SK-N-SH treated with all-trans-retinoic acid at 6 μM for 48 hours (cell line): ENCODE measurements at regions not wholly inside any gene's neighbourhood (a gene's known extent, or its start where the extent isn't known, plus 50 kb on each side); places are given as distances from the start of the nearest gene placed in this dataset.

Experiments
- ATAC-seq: fragments of 200-7000 bp; cut with Tn5 transposase; 3 replicates; pipeline ENCODE4 v1.9.1; 2020; ENCODE audit warnings: mild to moderate bottlenecking, moderate library complexity
- BACH2 ChIP-seq: fragments of 250-450 bp; sonication (Bioruptor Pico); IDR thresholded peaks from 2 replicates; pipeline ENCODE4 v1.9.0; 2021; ENCODE audit warnings: mild to moderate bottlenecking, borderline replicate concordance
- CREB5 ChIP-seq: fragments of 250-450 bp; sonication (Bioruptor Pico); IDR thresholded peaks from 2 replicates; pipeline ENCODE4 v1.5.1; 2020; ENCODE audit warnings: low read depth, mild to moderate bottlenecking, moderate library complexity
- CSDC2 ChIP-seq: fragments of 250-450 bp; sonication (Bioruptor Pico); IDR thresholded peaks from 2 replicates; pipeline ENCODE4 v1.5.0; 2020; ENCODE audit warnings: mild to moderate bottlenecking, moderate library complexity
- CSRNP3 ChIP-seq: fragments of 250-450 bp; sonication (Bioruptor Pico); IDR thresholded peaks from 2 replicates; pipeline ENCODE4 v1.5.1; 2021; ENCODE audit warnings: mild to moderate bottlenecking, moderate library complexity
- ESRRG ChIP-seq: fragments of 250-450 bp; sonication (Bioruptor Pico); IDR thresholded peaks from 2 replicates; pipeline ENCODE4 v1.6.1; 2021; ENCODE audit warnings: mild to moderate bottlenecking
- GLIS3 ChIP-seq: fragments of 250-450 bp; sonication (Bioruptor Pico); IDR thresholded peaks from 2 replicates; pipeline ENCODE4 v1.5.0; 2020; ENCODE audit warnings: mild to moderate bottlenecking, moderate library complexity
- ISL1 ChIP-seq: fragments of 250-450 bp; sonication (Bioruptor Pico); IDR thresholded peaks from 2 replicates; pipeline ENCODE4 v2.1.2; 2022; ENCODE audit warnings: mild to moderate bottlenecking, moderate library complexity
- POU6F1 ChIP-seq: fragments of 250-450 bp; sonication (Bioruptor Pico); IDR thresholded peaks from 2 replicates; pipeline ENCODE4 v1.8.0; 2021; ENCODE audit warnings: low read depth, mild to moderate bottlenecking, moderate library complexity, borderline replicate concordance
- PPARA ChIP-seq: fragments of 250-450 bp; sonication (Bioruptor Pico); IDR thresholded peaks from 2 replicates; pipeline ENCODE4 v1.5.0; 2020; ENCODE audit warnings: mild to moderate bottlenecking, borderline replicate concordance
- SNAI2 ChIP-seq: fragments of 250-450 bp; sonication (Bioruptor Pico); IDR thresholded peaks from 2 replicates; pipeline ENCODE4 v1.5.0; 2020; ENCODE audit warnings: mild to moderate bottlenecking, moderate library complexity
- TCF4 ChIP-seq: fragments of 250-450 bp; sonication (Bioruptor Pico); IDR thresholded peaks from 2 replicates; pipeline ENCODE4 v1.8.0; 2021; ENCODE audit warnings: mild to moderate bottlenecking, moderate library complexity, borderline replicate concordance
- TOX ChIP-seq: fragments of 250-450 bp; sonication (Bioruptor Pico); IDR thresholded peaks from 2 replicates; pipeline ENCODE4 v1.8.0; 2021; ENCODE audit warnings: mild to moderate bottlenecking, moderate library complexity, borderline replicate concordance
- TSHZ2 ChIP-seq: fragments of 250-450 bp; sonication (Bioruptor Pico); IDR thresholded peaks from 2 replicates; pipeline ENCODE4 v1.5.0; 2020; ENCODE audit warnings: mild to moderate bottlenecking, moderate library complexity
- ZC3H10 ChIP-seq: fragments of 250-450 bp; sonication (Bioruptor Pico); IDR thresholded peaks from 2 replicates; pipeline ENCODE4 v1.5.1; 2021; ENCODE audit warnings: mild to moderate bottlenecking, moderate library complexity
- ZFP3 ChIP-seq: fragments of 250-450 bp; sonication (Bioruptor Pico); IDR thresholded peaks from 2 replicates; pipeline ENCODE4 v1.5.0; 2020; ENCODE audit warnings: mild to moderate bottlenecking, moderate library complexity
- ZFP30 ChIP-seq: fragments of 450-650 bp; formaldehyde crosslinking; IDR thresholded peaks from 2 replicates; pipeline ENCODE4 v1.5.0; 2022; ENCODE audit warnings: mild to moderate bottlenecking, moderate library complexity
- ZNF565 ChIP-seq: fragments of 450-650 bp; formaldehyde crosslinking; conservative IDR thresholded peaks from 2 replicates; pipeline ENCODE4 v1.5.0; 2020; ENCODE audit warnings: low read depth, mild to moderate bottlenecking, moderate library complexity
- ZNF70 ChIP-seq: fragments of 450-650 bp; formaldehyde crosslinking; IDR thresholded peaks from 2 replicates; pipeline ENCODE4 v1.5.0; 2020; ENCODE audit warnings: mild to moderate bottlenecking, moderate library complexity
- ZNF8 ChIP-seq: fragments of 450-650 bp; formaldehyde crosslinking; IDR thresholded peaks from 2 replicates; pipeline ENCODE4 v1.5.0; 2020; ENCODE audit warnings: mild to moderate bottlenecking, moderate library complexity
- TF ChIP-seq, protein P1 (sequence below): fragments of 250-450 bp; sonication (Bioruptor Pico); IDR thresholded peaks from 2 replicates; pipeline ENCODE4 v1.8.0; 2020; ENCODE audit warnings: mild to moderate bottlenecking, moderate library complexity, borderline replicate concordance

DNA sequence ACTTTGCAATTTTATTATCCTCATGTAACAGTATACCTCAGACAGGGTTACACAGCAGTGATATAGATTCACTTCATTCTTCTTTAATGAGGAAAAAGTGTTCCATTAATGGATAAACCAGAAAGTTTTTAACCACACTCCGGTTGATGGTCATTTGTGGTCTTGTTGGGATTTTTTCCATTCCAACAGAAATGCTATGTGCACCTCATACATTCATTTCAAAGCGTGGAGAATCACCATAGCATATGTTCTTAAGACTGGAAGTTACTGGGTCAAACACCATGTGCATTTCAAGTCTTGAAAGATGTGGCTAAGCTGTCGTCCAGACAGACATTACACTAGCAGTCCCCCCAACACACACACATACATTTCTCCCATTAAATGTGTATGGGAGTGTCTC is 245.8 kb upstream of the CDH5 start:
- TF ChIP-seq BACH2 (CRISPR knock-in tag) = no peak
- no peak for TF ChIP-seq GLIS3 (CRISPR knock-in tag)
- no peak for ATAC-seq

DNA sequence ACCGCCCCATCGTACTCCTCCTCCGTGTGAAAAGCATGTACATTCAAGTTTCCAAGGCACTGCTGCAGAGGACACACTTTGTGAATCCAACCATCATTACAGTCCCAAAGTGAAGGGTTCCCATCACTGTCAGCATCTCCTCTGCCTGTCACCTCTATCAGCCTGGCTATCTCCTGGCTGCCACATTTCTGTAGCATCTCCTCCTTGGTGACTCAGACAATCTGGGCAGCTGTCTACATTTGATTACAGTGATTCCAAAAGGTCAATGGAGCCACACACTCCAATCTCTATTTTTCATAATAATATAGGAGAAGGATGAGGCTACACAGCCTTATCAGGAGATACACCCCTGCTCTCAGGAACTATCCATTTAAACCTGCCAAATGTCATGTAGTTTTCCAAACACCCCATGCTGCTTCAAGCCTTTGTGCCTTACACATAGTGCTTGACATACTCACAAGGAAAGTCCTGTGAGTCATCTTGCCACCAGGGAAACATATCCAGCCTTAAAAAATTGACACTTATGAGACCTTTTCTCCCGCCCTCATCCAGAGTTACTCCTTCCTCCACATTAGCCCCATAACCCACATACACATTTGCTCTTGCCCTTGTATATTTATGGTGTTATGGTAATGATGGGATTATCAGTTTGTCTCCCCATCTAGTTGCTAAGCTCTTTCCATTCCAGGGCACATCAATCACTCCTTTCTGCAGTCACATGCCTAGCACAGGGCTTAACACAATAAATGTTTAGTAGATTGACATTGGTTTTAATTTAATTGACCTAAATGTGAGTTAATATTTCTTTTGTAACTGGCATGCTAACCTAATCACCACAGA is 250.1 kb upstream of the CDH5 start:
- no peak; the same call in 2 of the 3 replicates for ATAC-seq
- no peak for TF ChIP-seq BACH2 (CRISPR knock-in tag)
- TF ChIP-seq ZC3H10 (CRISPR knock-in tag) = no peak
- TF ChIP-seq ZNF565 (CRISPR knock-in tag) = no peak
- TF ChIP-seq GLIS3 (CRISPR knock-in tag) = no peak
- no peak for TF ChIP-seq ZNF70 (CRISPR knock-in tag)
- TF ChIP-seq ZFP3 = no peak
- TF ChIP-seq POU6F1 = no peak
- no peak for TF ChIP-seq TSHZ2 (CRISPR knock-in tag)
- no peak for TF ChIP-seq CSDC2 (CRISPR knock-in tag)
- TF ChIP-seq SNAI2 (CRISPR knock-in tag) = no peak
- TF ChIP-seq TOX (CRISPR knock-in tag) = no peak
- no peak for TF ChIP-seq ESRRG (CRISPR knock-in tag)
- TF ChIP-seq CREB5 (CRISPR knock-in tag) = no peak

DNA sequence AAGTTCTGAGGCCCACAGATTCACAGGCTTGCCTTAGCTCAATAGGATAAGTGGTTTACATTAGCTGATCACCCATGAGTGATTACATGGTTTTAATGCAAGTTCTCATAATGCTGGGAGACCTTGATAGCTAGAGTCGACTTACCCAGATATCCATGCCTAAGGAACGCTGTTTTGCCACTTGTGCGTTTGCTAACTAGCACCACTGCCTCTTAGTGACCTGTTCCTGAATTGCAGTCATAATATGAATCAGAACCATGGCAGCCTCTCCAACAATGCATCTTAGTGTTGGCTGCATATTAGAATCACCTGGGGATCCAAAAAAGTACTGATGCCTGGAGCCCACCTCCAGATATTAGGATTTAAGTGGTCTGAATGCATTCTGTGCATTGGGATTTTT is 251.1 kb upstream of the CDH5 start:
- ATAC-seq = no peak
- TF ChIP-seq ISL1 (CRISPR knock-in tag) (no peak), ZNF70 (CRISPR knock-in tag) (no peak), PPARA (CRISPR knock-in tag) (no peak), ESRRG (CRISPR knock-in tag) (no peak), TCF4 (no peak), ZNF8 (no peak), SNAI2 (CRISPR knock-in tag) (no peak), CSDC2 (CRISPR knock-in tag) (no peak), CSRNP3 (no peak), ZC3H10 (CRISPR knock-in tag) (no peak), CREB5 (CRISPR knock-in tag) (no peak), ZFP30 (CRISPR knock-in tag) (no peak), BACH2 (CRISPR knock-in tag) (no peak), TOX (CRISPR knock-in tag) (no peak)
- TF ChIP-seq, protein P1, sequence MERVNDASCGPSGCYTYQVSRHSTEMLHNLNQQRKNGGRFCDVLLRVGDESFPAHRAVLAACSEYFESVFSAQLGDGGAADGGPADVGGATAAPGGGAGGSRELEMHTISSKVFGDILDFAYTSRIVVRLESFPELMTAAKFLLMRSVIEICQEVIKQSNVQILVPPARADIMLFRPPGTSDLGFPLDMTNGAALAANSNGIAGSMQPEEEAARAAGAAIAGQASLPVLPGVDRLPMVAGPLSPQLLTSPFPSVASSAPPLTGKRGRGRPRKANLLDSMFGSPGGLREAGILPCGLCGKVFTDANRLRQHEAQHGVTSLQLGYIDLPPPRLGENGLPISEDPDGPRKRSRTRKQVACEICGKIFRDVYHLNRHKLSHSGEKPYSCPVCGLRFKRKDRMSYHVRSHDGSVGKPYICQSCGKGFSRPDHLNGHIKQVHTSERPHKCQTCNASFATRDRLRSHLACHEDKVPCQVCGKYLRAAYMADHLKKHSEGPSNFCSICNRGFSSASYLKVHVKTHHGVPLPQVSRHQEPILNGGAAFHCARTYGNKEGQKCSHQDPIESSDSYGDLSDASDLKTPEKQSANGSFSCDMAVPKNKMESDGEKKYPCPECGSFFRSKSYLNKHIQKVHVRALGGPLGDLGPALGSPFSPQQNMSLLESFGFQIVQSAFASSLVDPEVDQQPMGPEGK = no peak
- TF ChIP-seq, all 23 proteins: peak for 0
